ENCODE measurements at regions not wholly inside any gene's neighbourhood (a gene's known extent, or its start where the extent isn't known, plus 50 kb on each side); places are given as distances from the start of the nearest gene placed in this dataset.

DNA sequence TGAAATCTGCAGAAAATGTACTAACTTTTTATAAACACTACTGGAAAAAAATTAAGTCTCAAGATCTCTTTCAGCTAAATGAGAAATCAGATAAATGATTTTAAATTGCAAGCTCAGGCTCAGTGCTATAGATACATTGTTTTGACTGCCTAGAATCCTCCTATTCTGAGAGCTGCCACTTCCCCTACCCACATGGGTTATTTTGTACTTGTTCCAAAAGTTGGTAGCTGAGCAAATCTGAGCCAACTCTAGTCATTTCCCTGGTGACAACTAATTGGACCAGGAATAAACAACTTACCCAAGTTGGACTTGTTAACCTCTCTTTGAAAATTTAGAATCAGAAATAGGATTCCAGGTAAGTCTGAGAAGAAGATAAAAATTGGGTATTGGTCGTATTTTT is 202.1 kb downstream of the MBL2 start:
- TF ChIP-seq, protein P1, sequence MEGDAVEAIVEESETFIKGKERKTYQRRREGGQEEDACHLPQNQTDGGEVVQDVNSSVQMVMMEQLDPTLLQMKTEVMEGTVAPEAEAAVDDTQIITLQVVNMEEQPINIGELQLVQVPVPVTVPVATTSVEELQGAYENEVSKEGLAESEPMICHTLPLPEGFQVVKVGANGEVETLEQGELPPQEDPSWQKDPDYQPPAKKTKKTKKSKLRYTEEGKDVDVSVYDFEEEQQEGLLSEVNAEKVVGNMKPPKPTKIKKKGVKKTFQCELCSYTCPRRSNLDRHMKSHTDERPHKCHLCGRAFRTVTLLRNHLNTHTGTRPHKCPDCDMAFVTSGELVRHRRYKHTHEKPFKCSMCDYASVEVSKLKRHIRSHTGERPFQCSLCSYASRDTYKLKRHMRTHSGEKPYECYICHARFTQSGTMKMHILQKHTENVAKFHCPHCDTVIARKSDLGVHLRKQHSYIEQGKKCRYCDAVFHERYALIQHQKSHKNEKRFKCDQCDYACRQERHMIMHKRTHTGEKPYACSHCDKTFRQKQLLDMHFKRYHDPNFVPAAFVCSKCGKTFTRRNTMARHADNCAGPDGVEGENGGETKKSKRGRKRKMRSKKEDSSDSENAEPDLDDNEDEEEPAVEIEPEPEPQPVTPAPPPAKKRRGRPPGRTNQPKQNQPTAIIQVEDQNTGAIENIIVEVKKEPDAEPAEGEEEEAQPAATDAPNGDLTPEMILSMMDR (IDR thresholded peaks at IDR 0.05): no peak
- no peak for TF ChIP-seq POLR2A (IDR thresholded peaks at IDR 0.05)

All from vagina (tissue), 2 donors.